ENCODE measurements at regions not wholly inside any gene's neighbourhood (a gene's known extent, or its start where the extent isn't known, plus 50 kb on each side); places are given as distances from the start of the nearest gene placed in this dataset.
A peak's percentile ranks its signal among the peaks of the same experiment; 100 is the strongest.

GRCh38 chr5:125409861-125410536, 663.6 kb upstream of the ZNF608 start:
- TF ChIP-seq CTCF (conservative IDR thresholded peaks at IDR 0.05) = no peak
- H3K27ac ChIP-seq = peak overlapping the region; percentile 79

- TF ChIP-seq CTCF (conservative IDR thresholded peaks at IDR 0.05) = no peak
- H3K27ac ChIP-seq = peak overlapping the region; percentile 79
Measured at GRCh38 chr5:125410537-125411070, 664.2 kb upstream of the ZNF608 start.

GRCh38 chr5:125411071-125411743, 664.8 kb upstream of the ZNF608 start:
- no peak for TF ChIP-seq CTCF (conservative IDR thresholded peaks at IDR 0.05)
- peak overlapping the region; percentile 79 for H3K27ac ChIP-seq

- no peak for TF ChIP-seq CTCF (conservative IDR thresholded peaks at IDR 0.05)
- peak overlapping the region; percentile 79 for H3K27ac ChIP-seq
Measured at GRCh38 chr5:125411744-125412560, 665.5 kb upstream of the ZNF608 start.

GRCh38 chr5:125412561-125413495, 666.4 kb upstream of the ZNF608 start:
- H3K27ac ChIP-seq = peak overlapping the region; percentile 79
- TF ChIP-seq CTCF (conservative IDR thresholded peaks at IDR 0.05) = peak; percentile 78

- TF ChIP-seq CTCF (conservative IDR thresholded peaks at IDR 0.05) = no peak
- H3K27ac ChIP-seq = peak overlapping the region; percentile 79; the same call in 1 of the 2 replicates
Measured at GRCh38 chr5:125413496-125414274, 667.2 kb upstream of the ZNF608 start.

Measured in VCaP (cell line).